ENCODE measurements at regions not wholly inside any gene's neighbourhood (a gene's known extent, or its start where the extent isn't known, plus 50 kb on each side); places are given as distances from the start of the nearest gene placed in this dataset.

GRCh38 chr3:72050048-72050632, 265.2 kb upstream of the PROK2 start:
- H3K9me3 Mint-ChIP-seq (ENCODE audit: unreplicated experiment): no peaks in the 10 kb centered on the region
- no peaks in the 10 kb centered on the region for H3K4me1 Mint-ChIP-seq (ENCODE audit: unreplicated experiment)
- no peak overlapping the region for H3K4me3 Mint-ChIP-seq (ENCODE audit: unreplicated experiment)
- H3K27ac Mint-ChIP-seq (ENCODE audit: unreplicated experiment): no peak overlapping the region
- no peaks in the 10 kb centered on the region for H3K36me3 Mint-ChIP-seq (ENCODE audit: unreplicated experiment)
- DNase-seq (ENCODE audit: extremely low spot score, unreplicated experiment): no peak
- peaks cover 18% of the 10 kb centered on the region for H3K27me3 Mint-ChIP-seq (ENCODE audit: unreplicated experiment)
- TF ChIP-seq CTCF (IDR thresholded peaks at IDR 0.05): no peak

- Mint-ChIP-seq H3K36me3 (ENCODE audit: unreplicated experiment) (no peaks in the 10 kb centered on the region), H3K27ac (ENCODE audit: unreplicated experiment) (no peak overlapping the region), H3K4me1 (ENCODE audit: unreplicated experiment) (peaks cover 4% of the 10 kb centered on the region)
These were observed 264.4 kb upstream of the PROK2 start for GRCh38 chr3:72049300-72049699.

GRCh38 chr3:72048873-72049272, 263.9 kb upstream of the PROK2 start:
- peaks cover 18% of the 10 kb centered on the region for H3K27me3 Mint-ChIP-seq (ENCODE audit: unreplicated experiment)
- H3K27ac Mint-ChIP-seq (ENCODE audit: unreplicated experiment): no peak overlapping the region
- no peaks in the 10 kb centered on the region for H3K36me3 Mint-ChIP-seq (ENCODE audit: unreplicated experiment)
- H3K4me3 Mint-ChIP-seq (ENCODE audit: unreplicated experiment): no peak overlapping the region
- no peaks in the 10 kb centered on the region for H3K9me3 Mint-ChIP-seq (ENCODE audit: unreplicated experiment)
- no peak for TF ChIP-seq CTCF (IDR thresholded peaks at IDR 0.05)
- H3K4me1 Mint-ChIP-seq (ENCODE audit: unreplicated experiment): peaks cover 8% of the 10 kb centered on the region
- DNase-seq (ENCODE audit: extremely low spot score, unreplicated experiment): no peak

More at GRCh38 chr3:72049300-72049699, 264.4 kb upstream of the PROK2 start:
- DNase-seq (ENCODE audit: extremely low spot score, unreplicated experiment): no peak
- no peak for TF ChIP-seq CTCF (IDR thresholded peaks at IDR 0.05)
- Mint-ChIP-seq H3K27me3 (ENCODE audit: unreplicated experiment) (peaks cover 18% of the 10 kb centered on the region), H3K4me3 (ENCODE audit: unreplicated experiment) (no peak overlapping the region), H3K9me3 (ENCODE audit: unreplicated experiment) (no peaks in the 10 kb centered on the region)

GRCh38 chr3:72047221-72047871, 262.4 kb upstream of the PROK2 start:
- no peak for TF ChIP-seq CTCF (IDR thresholded peaks at IDR 0.05)
- Mint-ChIP-seq H3K4me3 (ENCODE audit: unreplicated experiment) (no peak overlapping the region), H3K27ac (ENCODE audit: unreplicated experiment) (no peak overlapping the region), H3K27me3 (ENCODE audit: unreplicated experiment) (peaks cover 21% of the 10 kb centered on the region), H3K9me3 (ENCODE audit: unreplicated experiment) (no peaks in the 10 kb centered on the region), H3K36me3 (ENCODE audit: unreplicated experiment) (no peaks in the 10 kb centered on the region), H3K4me1 (ENCODE audit: unreplicated experiment) (peaks cover 11% of the 10 kb centered on the region)
- DNase-seq (ENCODE audit: extremely low spot score, unreplicated experiment): no peak

GRCh38 chr3:72044231-72044855, 259.4 kb upstream of the PROK2 start:
- peak overlapping the region; percentile 59 for H3K27ac Mint-ChIP-seq (ENCODE audit: unreplicated experiment)
- no peaks in the 10 kb centered on the region for H3K36me3 Mint-ChIP-seq (ENCODE audit: unreplicated experiment)
- H3K27me3 Mint-ChIP-seq (ENCODE audit: unreplicated experiment): peaks cover 25% of the 10 kb centered on the region
- no peaks in the 10 kb centered on the region for H3K9me3 Mint-ChIP-seq (ENCODE audit: unreplicated experiment)
- TF ChIP-seq CTCF (IDR thresholded peaks at IDR 0.05): no peak
- H3K4me1 Mint-ChIP-seq (ENCODE audit: unreplicated experiment): peaks cover 12% of the 10 kb centered on the region
- DNase-seq (ENCODE audit: extremely low spot score, unreplicated experiment): no peak
- no peak overlapping the region for H3K4me3 Mint-ChIP-seq (ENCODE audit: unreplicated experiment)

All from osteocyte (in vitro differentiated cells).